SU-DHL-6 (cell line): ENCODE measurements at regions not wholly inside any gene's neighbourhood (a gene's known extent, or its start where the extent isn't known, plus 50 kb on each side); places are given as distances from the start of the nearest gene placed in this dataset.

Source experiments
- EZH2phosphoT487 ChIP-seq: fragments of 200-600 bp; sonication (generic), shearing (Covaris generic); conservative IDR thresholded peaks from 2 replicates; pipeline ENCODE4 v1.6.1; 2018; ENCODE audit warnings: mild to moderate bottlenecking, antibody characterized with exemption, low read length, moderate library complexity, mixed read lengths
- TF ChIP-seq, protein P1 (sequence below): fragments of 200-600 bp; sonication (generic); IDR thresholded peaks from one replicate; pipeline ENCODE4 v1.5.1; 2017; ENCODE audit warnings: antibody characterized with exemption, mild to moderate bottlenecking, low read length, moderate library complexity; ENCODE audit not compliant: insufficient read depth, poor library complexity, severe bottlenecking

- TF ChIP-seq, protein P1, sequence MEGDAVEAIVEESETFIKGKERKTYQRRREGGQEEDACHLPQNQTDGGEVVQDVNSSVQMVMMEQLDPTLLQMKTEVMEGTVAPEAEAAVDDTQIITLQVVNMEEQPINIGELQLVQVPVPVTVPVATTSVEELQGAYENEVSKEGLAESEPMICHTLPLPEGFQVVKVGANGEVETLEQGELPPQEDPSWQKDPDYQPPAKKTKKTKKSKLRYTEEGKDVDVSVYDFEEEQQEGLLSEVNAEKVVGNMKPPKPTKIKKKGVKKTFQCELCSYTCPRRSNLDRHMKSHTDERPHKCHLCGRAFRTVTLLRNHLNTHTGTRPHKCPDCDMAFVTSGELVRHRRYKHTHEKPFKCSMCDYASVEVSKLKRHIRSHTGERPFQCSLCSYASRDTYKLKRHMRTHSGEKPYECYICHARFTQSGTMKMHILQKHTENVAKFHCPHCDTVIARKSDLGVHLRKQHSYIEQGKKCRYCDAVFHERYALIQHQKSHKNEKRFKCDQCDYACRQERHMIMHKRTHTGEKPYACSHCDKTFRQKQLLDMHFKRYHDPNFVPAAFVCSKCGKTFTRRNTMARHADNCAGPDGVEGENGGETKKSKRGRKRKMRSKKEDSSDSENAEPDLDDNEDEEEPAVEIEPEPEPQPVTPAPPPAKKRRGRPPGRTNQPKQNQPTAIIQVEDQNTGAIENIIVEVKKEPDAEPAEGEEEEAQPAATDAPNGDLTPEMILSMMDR: no peak
- TF ChIP-seq EZH2phosphoT487: no peak
These were observed 151.0 kb upstream of the NAV3 start for GRCh38 chr12:77679686-77680085.
